Loucy (cell line): ENCODE measurements at regions not wholly inside any gene's neighbourhood (a gene's known extent, or its start where the extent isn't known, plus 50 kb on each side); places are given as distances from the start of the nearest gene placed in this dataset.

Source experiments
- H2AFZ ChIP-seq: fragments of 200-600 bp; sonication (generic); 2 replicates; pipeline ENCODE4 v1.6.0; 2016; ENCODE audit warnings: antibody characterized with exemption, mild to moderate bottlenecking, low read length, moderate library complexity
- H3F3A ChIP-seq: fragments of 200-600 bp; 2 replicates; pipeline ENCODE4 v1.6.0; 2016; ENCODE audit warnings: antibody characterized with exemption, low read depth, mild to moderate bottlenecking
- H3K27me3 ChIP-seq: fragments of 200-600 bp; sonication (generic); 2 replicates; pipeline ENCODE4 v1.6.1; 2014; ENCODE audit warnings: low read length, mild to moderate bottlenecking; ENCODE audit not compliant: insufficient read depth, poor library complexity, severe bottlenecking
- H3K36me3 ChIP-seq: fragments of 200-600 bp; sonication (generic); 2 replicates; pipeline ENCODE4 v1.6.1; 2016; ENCODE audit warnings: low read length; ENCODE audit not compliant: insufficient read depth
- H3K4me1 ChIP-seq: fragments of 200-600 bp; sonication (generic); 2 replicates; pipeline ENCODE4 v1.5.1; 2014; ENCODE audit warnings: low read length, mild to moderate bottlenecking; ENCODE audit not compliant: insufficient read depth, poor library complexity, severe bottlenecking
- H3K4me2 ChIP-seq: fragments of 200-600 bp; sonication (generic); 2 replicates; pipeline ENCODE4 v1.6.0; 2014; ENCODE audit warnings: antibody characterized with exemption, low read length, low read depth, mild to moderate bottlenecking; ENCODE audit not compliant: poor library complexity, severe bottlenecking
- H3K4me3 ChIP-seq: fragments of 200-600 bp; sonication (generic); 2 replicates; pipeline ENCODE4 v1.5.1; 2014; ENCODE audit warnings: low read length, mild to moderate bottlenecking, mixed read lengths; ENCODE audit not compliant: poor library complexity, severe bottlenecking
- H3K79me2 ChIP-seq: fragments of 200-600 bp; sonication (generic); 2 replicates; pipeline ENCODE4 v1.6.1; 2014; ENCODE audit warnings: low read length; ENCODE audit not compliant: insufficient read depth
- H3K9ac ChIP-seq: fragments of 200-600 bp; sonication (generic); 2 replicates; pipeline ENCODE4 v1.6.0; 2014; ENCODE audit warnings: mild to moderate bottlenecking, low read depth, low read length, moderate library complexity; ENCODE audit not compliant: poor library complexity, severe bottlenecking
- H3K9me2 ChIP-seq: fragments of 200-600 bp; sonication (generic); replicated peaks from 2 replicates; pipeline ENCODE4 v1.6.1; 2016; ENCODE audit warnings: low read depth, low read length, mixed read lengths
- H3K9me3 ChIP-seq: fragments of 200-600 bp; sonication (generic); 2 replicates; pipeline ENCODE4 v1.6.1; 2014; ENCODE audit warnings: mild to moderate bottlenecking, antibody characterized with exemption, low read length, low read depth; ENCODE audit not compliant: insufficient read depth
- H4K20me1 ChIP-seq: fragments of 200-600 bp; sonication (generic); 2 replicates; pipeline ENCODE4 v1.6.0; 2014; ENCODE audit warnings: antibody characterized with exemption, low read length, mild to moderate bottlenecking; ENCODE audit not compliant: insufficient read depth, poor library complexity, severe bottlenecking
- EZH2phosphoT487 ChIP-seq: fragments of 200-600 bp; IDR thresholded peaks from 2 replicates; pipeline ENCODE4 v1.6.1; 2018; ENCODE audit warnings: antibody characterized with exemption, mild to moderate bottlenecking, moderate library complexity, borderline replicate concordance
- TF ChIP-seq, protein P1 (sequence below): fragments of 200-600 bp; sonication (generic); conservative IDR thresholded peaks from 2 replicates; pipeline ENCODE4 v1.5.1; 2014; ENCODE audit warnings: mild to moderate bottlenecking, antibody characterized with exemption, low read length

DNA sequence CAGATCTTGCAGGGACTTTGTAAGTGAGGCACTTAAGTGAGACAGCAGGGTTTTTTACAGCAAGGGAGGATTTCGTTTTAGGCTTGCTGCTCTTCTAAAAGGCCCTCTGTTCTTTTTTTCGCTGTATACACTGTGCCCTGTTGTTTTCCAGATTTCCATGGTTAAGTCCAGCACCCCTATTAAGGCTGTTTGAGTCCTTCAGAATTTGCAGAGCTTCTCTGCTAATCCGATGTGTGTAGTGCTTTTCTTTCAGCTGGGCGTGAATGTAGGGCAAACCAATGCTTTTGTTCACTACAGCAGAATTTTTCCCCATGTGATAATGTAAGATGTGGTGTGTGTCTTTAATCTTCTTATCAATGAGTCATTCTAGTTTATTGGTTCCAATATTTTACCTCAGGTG, 200.5 kb upstream of the RREB1 start:
- Histone ChIP-seq H3K27me3 (no peaks in the 10 kb centered on the region), H3K36me3 (no peaks in the 10 kb centered on the region), H3K4me3 (no peak overlapping the region), H3K9ac (no peak overlapping the region), H3K4me2 (no peak overlapping the region), H3K9me3 (no peaks in the 10 kb centered on the region), H3K79me2 (no peaks in the 10 kb centered on the region), H4K20me1 (no peaks in the 10 kb centered on the region), H3K9me2 (no peaks in the 10 kb centered on the region), H3F3A (no peaks in the 10 kb centered on the region), H2AFZ (no peak overlapping the region), H3K4me1 (no peaks in the 10 kb centered on the region)
- no peak for TF ChIP-seq EZH2phosphoT487
- TF ChIP-seq, protein P1, sequence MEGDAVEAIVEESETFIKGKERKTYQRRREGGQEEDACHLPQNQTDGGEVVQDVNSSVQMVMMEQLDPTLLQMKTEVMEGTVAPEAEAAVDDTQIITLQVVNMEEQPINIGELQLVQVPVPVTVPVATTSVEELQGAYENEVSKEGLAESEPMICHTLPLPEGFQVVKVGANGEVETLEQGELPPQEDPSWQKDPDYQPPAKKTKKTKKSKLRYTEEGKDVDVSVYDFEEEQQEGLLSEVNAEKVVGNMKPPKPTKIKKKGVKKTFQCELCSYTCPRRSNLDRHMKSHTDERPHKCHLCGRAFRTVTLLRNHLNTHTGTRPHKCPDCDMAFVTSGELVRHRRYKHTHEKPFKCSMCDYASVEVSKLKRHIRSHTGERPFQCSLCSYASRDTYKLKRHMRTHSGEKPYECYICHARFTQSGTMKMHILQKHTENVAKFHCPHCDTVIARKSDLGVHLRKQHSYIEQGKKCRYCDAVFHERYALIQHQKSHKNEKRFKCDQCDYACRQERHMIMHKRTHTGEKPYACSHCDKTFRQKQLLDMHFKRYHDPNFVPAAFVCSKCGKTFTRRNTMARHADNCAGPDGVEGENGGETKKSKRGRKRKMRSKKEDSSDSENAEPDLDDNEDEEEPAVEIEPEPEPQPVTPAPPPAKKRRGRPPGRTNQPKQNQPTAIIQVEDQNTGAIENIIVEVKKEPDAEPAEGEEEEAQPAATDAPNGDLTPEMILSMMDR: no peak

DNA sequence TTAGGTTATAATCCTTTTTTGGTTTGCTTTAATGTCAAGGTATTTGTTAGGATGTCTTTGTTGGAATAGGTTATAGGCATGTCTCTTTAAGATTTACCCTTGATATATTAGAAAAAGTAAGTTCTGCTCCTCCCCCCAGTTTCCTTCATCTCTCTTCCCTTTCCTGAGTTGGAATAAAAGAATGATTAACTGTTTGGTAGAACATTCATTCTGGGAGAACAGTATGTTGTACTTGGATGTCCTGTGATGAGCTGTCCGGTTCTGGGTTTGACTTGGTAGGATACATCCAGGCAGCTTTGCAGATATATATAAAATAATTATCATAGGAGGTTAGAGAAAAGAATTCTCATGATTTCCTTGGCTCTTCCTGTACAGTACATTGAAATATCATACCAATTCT, 199.6 kb upstream of the RREB1 start:
- Histone ChIP-seq H3K27me3 (no peaks in the 10 kb centered on the region), H4K20me1 (no peaks in the 10 kb centered on the region), H3K4me2 (no peak overlapping the region)

GRCh38 chr6:6909111-6909510, 198.7 kb upstream of the RREB1 start:
- H3K4me1 ChIP-seq: no peaks in the 10 kb centered on the region

More for the DNA sequence above, 199.6 kb upstream of the RREB1 start:
- no peaks in the 10 kb centered on the region for H3K4me1 ChIP-seq
- H3K9me2 ChIP-seq: no peaks in the 10 kb centered on the region
- no peak overlapping the region for H3K4me3 ChIP-seq
- H3K9me3 ChIP-seq: no peaks in the 10 kb centered on the region
- no peaks in the 10 kb centered on the region for H3K36me3 ChIP-seq
- TF ChIP-seq EZH2phosphoT487: no peak
- TF ChIP-seq, protein P1: no peak
- no peaks in the 10 kb centered on the region for H3F3A ChIP-seq
- H3K79me2 ChIP-seq: no peaks in the 10 kb centered on the region
- H2AFZ ChIP-seq: no peak overlapping the region
- H3K9ac ChIP-seq: no peak overlapping the region

More at GRCh38 chr6:6909111-6909510, 198.7 kb upstream of the RREB1 start:
- Histone ChIP-seq H3K9me3 (no peaks in the 10 kb centered on the region), H3K79me2 (no peaks in the 10 kb centered on the region), H3K4me3 (no peak overlapping the region), H3K4me2 (no peak overlapping the region), H3K9ac (no peak overlapping the region), H2AFZ (no peak overlapping the region), H3K27me3 (no peaks in the 10 kb centered on the region), H3K9me2 (no peaks in the 10 kb centered on the region), H4K20me1 (no peaks in the 10 kb centered on the region), H3K36me3 (no peaks in the 10 kb centered on the region), H3F3A (no peaks in the 10 kb centered on the region)
- TF ChIP-seq EZH2phosphoT487: no peak
- TF ChIP-seq, protein P1: no peak
